CD4-positive, alpha-beta T cell (primary cell): ENCODE measurements at regions not wholly inside any gene's neighbourhood (a gene's known extent, or its start where the extent isn't known, plus 50 kb on each side); places are given as distances from the start of the nearest gene placed in this dataset.

Source experiments
- ATAC-seq: fragments of 200-7000 bp; cut with Tn5 transposase; one replicate; pipeline ENCODE4 v1.10.0; 2022; ENCODE audit warnings: mild to moderate bottlenecking; ENCODE audit not compliant: poor library complexity
- CTCF ChIA-PET: fragments of 350-600 bp; sonication (Branson Sonifier 250); formaldehyde crosslinking; loops from one replicate; lab custom pipeline; 2021; ENCODE audit warnings: antibody characterized with exemption, inconsistent platforms; lab: Charles Lee
- POLR2A ChIA-PET: fragments of 350-600 bp; sonication (Branson Sonifier 250); formaldehyde crosslinking; loops from one replicate; lab custom pipeline; 2021; ENCODE audit warnings: antibody characterized with exemption, inconsistent platforms; lab: Charles Lee
- DNase-seq, 14 experiments: peaks; one replicate each; pipeline ENCODE4 v3.0.0-alpha.2; 2013 to 2020; ENCODE audit warnings: mixed read lengths in 2 of 14
- H3K27ac ChIP-seq, 2 donors: one replicate each; pipeline versions ENCODE4 v1.5.1 to v1.7.0; 2013; ENCODE audit warnings: low read length in 2 of 2, low read depth in 1 of 2, mild to moderate bottlenecking in 1 of 2
- H3K27me3 ChIP-seq, 2 experiments: 1 replicate in 1 of 2; 2 replicates in 1 of 2; pipeline versions ENCODE4 v1.6.1 to v1.7.0; 2013; ENCODE audit warnings: low read length in 2 of 2, control low read depth in 1 of 2, mild to moderate bottlenecking in 1 of 2, moderate library complexity in 1 of 2; ENCODE audit not compliant: insufficient read depth in 2 of 2, control insufficient read depth in 1 of 2
- H3K36me3 ChIP-seq: one replicate; pipeline ENCODE4 v1.6.1; 2013; ENCODE audit warnings: low read length, control low read depth; ENCODE audit not compliant: insufficient read depth
- H3K4me1 ChIP-seq: one replicate; pipeline ENCODE4 v1.6.1; 2013; ENCODE audit warnings: low read length, control low read depth; ENCODE audit not compliant: insufficient read depth
- H3K4me3 ChIP-seq: one replicate; pipeline ENCODE4 v1.5.1; 2013; ENCODE audit warnings: mild to moderate bottlenecking, low read length, moderate library complexity
- H3K9me3 ChIP-seq, 2 experiments: 1 replicate in 1 of 2; 2 replicates in 1 of 2; pipeline versions ENCODE4 v1.6.1 to v1.7.0; 2013; ENCODE audit warnings: low read length in 2 of 2, mild to moderate bottlenecking in 2 of 2, control low read depth in 1 of 2, moderate library complexity in 1 of 2; ENCODE audit not compliant: control insufficient read depth in 1 of 2, insufficient read depth in 1 of 2
- H3K27ac Mint-ChIP-seq: one replicate; pipeline ENCODE4 v1.8.0; 2020; ENCODE audit warnings: mixed read lengths
- H3K27me3 Mint-ChIP-seq: one replicate; pipeline ENCODE4 v1.8.0; 2021; ENCODE audit warnings: mixed read lengths
- H3K36me3 Mint-ChIP-seq: one replicate; pipeline ENCODE4 v1.8.0; 2021; ENCODE audit warnings: low read depth, mixed read lengths
- H3K4me1 Mint-ChIP-seq: one replicate; pipeline ENCODE4 v1.8.0; 2021; ENCODE audit warnings: low read depth, mixed read lengths
- H3K4me3 Mint-ChIP-seq: one replicate; pipeline ENCODE4 v1.8.0; 2020; ENCODE audit warnings: mild to moderate bottlenecking, mixed read lengths
- H3K9me3 Mint-ChIP-seq: one replicate; pipeline ENCODE4 v1.8.0; 2020; ENCODE audit warnings: mixed read lengths
- CTCF ChIP-seq: fragments of 200-600 bp; IDR thresholded peaks from one replicate; pipeline ENCODE4 v1.8.0; 2022; ENCODE audit warnings: antibody characterized with exemption, mild to moderate bottlenecking
- intact Hi-C, 2 experiments: fragments of 100-400 bp; cut with DNase I in 1 of 2; cut with micrococcal nuclease in 1 of 2; formaldehyde crosslinking; loops; one replicate each; pipeline versions ENCODE4 v1.15.1 to v1.9.0; 2023 to 2025; cut with DNase I, micrococcal nuclease

GRCh38 chr18:25713103-25713502 is 361.1 kb upstream of the ZNF521 start:
- ChIA-PET CTCF (no interaction called here), POLR2A (no interaction called here)
- Histone ChIP-seq H3K4me3 (no peak overlapping the region), H3K27me3 (peaks cover 0 to 5% of the 10 kb centered on the region in 2 experiments), H3K4me1 (no peaks in the 10 kb centered on the region), H3K9me3 (peaks cover 0 to 13% of the 10 kb centered on the region in 2 experiments), H3K27ac (no peak overlapping the region), H3K36me3 (no peaks in the 10 kb centered on the region)
- Mint-ChIP-seq H3K36me3 (no peaks in the 10 kb centered on the region), H3K27me3 (peaks cover 33% of the 10 kb centered on the region), H3K4me3 (no peak overlapping the region), H3K27ac (no peak overlapping the region), H3K4me1 (no peaks in the 10 kb centered on the region), H3K9me3 (peaks cover 4% of the 10 kb centered on the region)
- DNase-seq (no peak), ATAC-seq (no peak)
- intact Hi-C loops = no loop called here
- TF ChIP-seq CTCF = no peak

GRCh38 chr18:25710981-25711380 is 359.0 kb upstream of the ZNF521 start:
- peaks cover 0 to 6% of the 10 kb centered on the region in 2 experiments for H3K9me3 ChIP-seq
- H3K27ac Mint-ChIP-seq = no peak overlapping the region
- ChIA-PET CTCF (no interaction called here), POLR2A (no interaction called here)
- peaks cover 4% of the 10 kb centered on the region for H3K9me3 Mint-ChIP-seq
- H3K4me1 Mint-ChIP-seq = no peaks in the 10 kb centered on the region
- H3K4me1 ChIP-seq = no peaks in the 10 kb centered on the region
- DNase-seq (no peak), ATAC-seq (no peak)
- no peaks in the 10 kb centered on the region for H3K36me3 Mint-ChIP-seq
- peaks cover 37% of the 10 kb centered on the region for H3K27me3 Mint-ChIP-seq
- peaks cover 0 to 5% of the 10 kb centered on the region in 2 experiments for H3K27me3 ChIP-seq
- intact Hi-C loops = no loop called here
- H3K4me3 ChIP-seq = no peak overlapping the region
- H3K4me3 Mint-ChIP-seq = no peak overlapping the region
- TF ChIP-seq CTCF = no peak
- H3K27ac ChIP-seq = no peak overlapping the region
- no peaks in the 10 kb centered on the region for H3K36me3 ChIP-seq

GRCh38 chr18:25705650-25706049 is 353.7 kb upstream of the ZNF521 start:
- ATAC-seq = no peak
- intact Hi-C loops = no loop called here

More at GRCh38 chr18:25705650-25706049, 353.7 kb upstream of the ZNF521 start:
- Histone ChIP-seq H3K27me3 (no peaks in the 10 kb centered on the region), H3K4me1 (no peaks in the 10 kb centered on the region), H3K27ac (no peak overlapping the region), H3K4me3 (no peak overlapping the region), H3K36me3 (no peaks in the 10 kb centered on the region), H3K9me3 (no peaks in the 10 kb centered on the region)
- no peak overlapping the region for H3K27ac Mint-ChIP-seq
- no peak for DNase-seq
- no peaks in the 10 kb centered on the region for H3K9me3 Mint-ChIP-seq
- no peaks in the 10 kb centered on the region for H3K36me3 Mint-ChIP-seq
- no peaks in the 10 kb centered on the region for H3K4me1 Mint-ChIP-seq
- ChIA-PET CTCF (no interaction called here), POLR2A (no interaction called here)
- H3K27me3 Mint-ChIP-seq = peaks cover 12% of the 10 kb centered on the region
- TF ChIP-seq CTCF = no peak
- H3K4me3 Mint-ChIP-seq = no peak overlapping the region
